Endothelial cell of umbilical vein (primary cell): ENCODE measurements at regions not wholly inside any gene's neighbourhood (a gene's known extent, or its start where the extent isn't known, plus 50 kb on each side); places are given as distances from the start of the nearest gene placed in this dataset.

Experiments used
- POLR2A ChIP-seq: IDR thresholded peaks from 2 replicates; pipeline ENCODE4 v1.6.1; 2012; ENCODE audit warnings: low read depth, mild to moderate bottlenecking, control low read depth, low read length
- TF ChIP-seq, protein P1 (sequence below): IDR thresholded peaks from 2 replicates; pipeline ENCODE4 v1.6.1; 2011; ENCODE audit not compliant: insufficient read depth, insufficient read length

DNA sequence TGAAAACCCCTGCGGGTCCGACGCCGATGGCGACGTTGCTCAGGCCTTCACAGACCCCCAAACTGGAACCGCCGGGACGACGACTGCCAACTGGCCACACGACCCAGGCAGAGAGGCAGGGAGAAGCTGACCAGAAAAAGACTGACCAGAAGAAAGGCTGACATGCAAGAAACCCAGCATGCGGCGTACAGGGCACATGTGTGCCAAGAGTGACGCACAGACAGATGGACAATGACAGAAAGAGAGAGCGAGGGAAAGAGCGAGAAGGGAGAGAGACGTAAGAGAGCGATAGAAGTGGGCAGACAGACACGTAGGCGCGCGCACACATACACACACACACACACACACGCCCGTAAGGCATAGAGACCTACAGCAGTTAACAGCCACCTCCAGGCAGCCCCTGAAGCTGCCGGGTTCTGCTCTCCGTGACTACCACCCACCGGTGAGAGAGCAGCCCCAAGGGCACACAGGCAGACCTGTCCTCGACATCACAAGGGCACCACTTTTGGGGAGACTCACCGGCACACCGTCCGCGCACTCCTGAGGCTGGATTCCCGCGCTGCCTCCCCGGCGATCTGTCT is 67.2 kb upstream of the ZNF527 start:
- TF ChIP-seq POLR2A: no peak
- TF ChIP-seq, protein P1, sequence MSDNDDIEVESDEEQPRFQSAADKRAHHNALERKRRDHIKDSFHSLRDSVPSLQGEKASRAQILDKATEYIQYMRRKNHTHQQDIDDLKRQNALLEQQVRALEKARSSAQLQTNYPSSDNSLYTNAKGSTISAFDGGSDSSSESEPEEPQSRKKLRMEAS: no peak
